ENCODE measurements at regions not wholly inside any gene's neighbourhood (a gene's known extent, or its start where the extent isn't known, plus 50 kb on each side); places are given as distances from the start of the nearest gene placed in this dataset.

DNA sequence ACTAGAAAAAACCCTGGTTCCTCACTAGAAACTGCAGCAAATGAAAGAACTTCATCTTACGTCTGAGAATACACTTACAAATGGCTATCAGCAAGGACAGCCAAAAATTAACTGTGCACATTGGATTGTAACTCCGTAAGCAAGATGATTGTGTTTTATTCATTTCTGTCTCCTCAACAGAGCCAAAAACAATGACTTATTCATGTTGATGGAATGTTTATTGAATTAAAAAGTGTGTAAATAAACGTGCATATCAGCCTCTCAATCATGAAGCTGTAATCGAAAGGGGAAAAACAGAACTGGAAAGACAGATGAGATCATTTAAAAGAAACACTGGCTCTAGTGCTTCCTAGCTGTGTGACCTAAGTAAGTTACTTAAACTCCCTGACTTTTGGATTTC lies 307.5 kb upstream of the ZC3H12C start:
- no peak for DNase-seq (ENCODE audit: low spot score)
- CTCF ChIA-PET (ENCODE audit: low intra/inter-chr PET ratio, low total read pairs): no interaction called here
- H2AFZ ChIP-seq (ENCODE audit: low read length): no peak overlapping the region

More for the DNA sequence above, 307.5 kb upstream of the ZC3H12C start:
- intact Hi-C loops (cut with micrococcal nuclease; ENCODE audit: unreplicated experiment) (no loop called here), in situ Hi-C loops (cut with HindIII; ENCODE audit: extremely low pct_ligation_motif_present, low pct_unique_long_range_greater_than_20kb) (no loop called here)
- Histone ChIP-seq H3K27ac (ENCODE audit: extremely low read length, insufficient read depth, low read length) (no peak overlapping the region), H3K36me3 (replicated peaks in 1 of 2; ENCODE audit: control insufficient read depth in 1 of 2, insufficient read depth in 2 of 2, low read length in 2 of 2) (no peaks in the 10 kb centered on the region), H3K79me2 (ENCODE audit: insufficient read depth, low read length) (no peaks in the 10 kb centered on the region), H3K4me2 (ENCODE audit: low read depth, low read length) (no peak overlapping the region), H3K27me3 (ENCODE audit: control insufficient read depth in 1 of 2, insufficient read depth in 2 of 2, low read length in 2 of 2) (no peaks in the 10 kb centered on the region), H3K9ac (ENCODE audit: insufficient read depth, low read depth, low read length) (no peak overlapping the region), H3K4me3 (replicated peaks in 1 of 3; ENCODE audit: insufficient read depth in 1 of 3, low read depth in 2 of 3, low read length in 3 of 3) (no peak overlapping the region), H3K4me1 (ENCODE audit: insufficient read depth, low read length) (no peaks in the 10 kb centered on the region), H3K9me3 (ENCODE audit: low read length) (no peaks in the 10 kb centered on the region), H4K20me1 (ENCODE audit: insufficient read depth, low read length) (no peaks in the 10 kb centered on the region)
- no peak for ATAC-seq
- WGBS (ENCODE audit: low lambda C conversion rate): 4% methylated on average over 4 of the region's 4 CpGs
- no peak for FAIRE-seq
- no TSS peak for BruUV-seq (replicated peaks)
- TF ChIP-seq, protein P1, sequence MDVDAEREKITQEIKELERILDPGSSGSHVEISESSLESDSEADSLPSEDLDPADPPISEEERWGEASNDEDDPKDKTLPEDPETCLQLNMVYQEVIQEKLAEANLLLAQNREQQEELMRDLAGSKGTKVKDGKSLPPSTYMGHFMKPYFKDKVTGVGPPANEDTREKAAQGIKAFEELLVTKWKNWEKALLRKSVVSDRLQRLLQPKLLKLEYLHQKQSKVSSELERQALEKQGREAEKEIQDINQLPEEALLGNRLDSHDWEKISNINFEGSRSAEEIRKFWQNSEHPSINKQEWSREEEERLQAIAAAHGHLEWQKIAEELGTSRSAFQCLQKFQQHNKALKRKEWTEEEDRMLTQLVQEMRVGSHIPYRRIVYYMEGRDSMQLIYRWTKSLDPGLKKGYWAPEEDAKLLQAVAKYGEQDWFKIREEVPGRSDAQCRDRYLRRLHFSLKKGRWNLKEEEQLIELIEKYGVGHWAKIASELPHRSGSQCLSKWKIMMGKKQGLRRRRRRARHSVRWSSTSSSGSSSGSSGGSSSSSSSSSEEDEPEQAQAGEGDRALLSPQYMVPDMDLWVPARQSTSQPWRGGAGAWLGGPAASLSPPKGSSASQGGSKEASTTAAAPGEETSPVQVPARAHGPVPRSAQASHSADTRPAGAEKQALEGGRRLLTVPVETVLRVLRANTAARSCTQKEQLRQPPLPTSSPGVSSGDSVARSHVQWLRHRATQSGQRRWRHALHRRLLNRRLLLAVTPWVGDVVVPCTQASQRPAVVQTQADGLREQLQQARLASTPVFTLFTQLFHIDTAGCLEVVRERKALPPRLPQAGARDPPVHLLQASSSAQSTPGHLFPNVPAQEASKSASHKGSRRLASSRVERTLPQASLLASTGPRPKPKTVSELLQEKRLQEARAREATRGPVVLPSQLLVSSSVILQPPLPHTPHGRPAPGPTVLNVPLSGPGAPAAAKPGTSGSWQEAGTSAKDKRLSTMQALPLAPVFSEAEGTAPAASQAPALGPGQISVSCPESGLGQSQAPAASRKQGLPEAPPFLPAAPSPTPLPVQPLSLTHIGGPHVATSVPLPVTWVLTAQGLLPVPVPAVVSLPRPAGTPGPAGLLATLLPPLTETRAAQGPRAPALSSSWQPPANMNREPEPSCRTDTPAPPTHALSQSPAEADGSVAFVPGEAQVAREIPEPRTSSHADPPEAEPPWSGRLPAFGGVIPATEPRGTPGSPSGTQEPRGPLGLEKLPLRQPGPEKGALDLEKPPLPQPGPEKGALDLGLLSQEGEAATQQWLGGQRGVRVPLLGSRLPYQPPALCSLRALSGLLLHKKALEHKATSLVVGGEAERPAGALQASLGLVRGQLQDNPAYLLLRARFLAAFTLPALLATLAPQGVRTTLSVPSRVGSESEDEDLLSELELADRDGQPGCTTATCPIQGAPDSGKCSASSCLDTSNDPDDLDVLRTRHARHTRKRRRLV (CRISPR knock-in tag; IDR thresholded peaks at IDR 0.05): no peak
- TF ChIP-seq, protein P2, sequence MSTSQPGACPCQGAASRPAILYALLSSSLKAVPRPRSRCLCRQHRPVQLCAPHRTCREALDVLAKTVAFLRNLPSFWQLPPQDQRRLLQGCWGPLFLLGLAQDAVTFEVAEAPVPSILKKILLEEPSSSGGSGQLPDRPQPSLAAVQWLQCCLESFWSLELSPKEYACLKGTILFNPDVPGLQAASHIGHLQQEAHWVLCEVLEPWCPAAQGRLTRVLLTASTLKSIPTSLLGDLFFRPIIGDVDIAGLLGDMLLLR (CRISPR knock-in tag; IDR thresholded peaks at IDR 0.05): no peak
- TF ChIP-seq PHF20 (CRISPR knock-in tag; IDR thresholded peaks at IDR 0.05) (no peak), NBN (conservative IDR thresholded peaks at IDR 0.05) (no peak), PHF8 (CRISPR knock-in tag; IDR thresholded peaks at IDR 0.05) (no peak), ZNF777 (CRISPR knock-in tag; IDR thresholded peaks at IDR 0.05) (no peak), ZKSCAN1 (IDR thresholded peaks at IDR 0.05; ENCODE audit: low read length) (no peak), CBX2 (IDR thresholded peaks at IDR 0.05; ENCODE audit: low read depth, low read length) (no peak), CBX2 (CRISPR knock-in tag; IDR thresholded peaks at IDR 0.05; ENCODE audit: low read depth) (no peak), ZSCAN22 (CRISPR knock-in tag; IDR thresholded peaks at IDR 0.05) (no peak), LCORL (IDR thresholded peaks at IDR 0.05) (no peak), LCORL (CRISPR knock-in tag; IDR thresholded peaks at IDR 0.05) (no peak), SETDB1 (CRISPR knock-in tag; IDR thresholded peaks at IDR 0.05; ENCODE audit: borderline replicate concordance) (no peak)
- TF ChIP-seq, protein P3, sequence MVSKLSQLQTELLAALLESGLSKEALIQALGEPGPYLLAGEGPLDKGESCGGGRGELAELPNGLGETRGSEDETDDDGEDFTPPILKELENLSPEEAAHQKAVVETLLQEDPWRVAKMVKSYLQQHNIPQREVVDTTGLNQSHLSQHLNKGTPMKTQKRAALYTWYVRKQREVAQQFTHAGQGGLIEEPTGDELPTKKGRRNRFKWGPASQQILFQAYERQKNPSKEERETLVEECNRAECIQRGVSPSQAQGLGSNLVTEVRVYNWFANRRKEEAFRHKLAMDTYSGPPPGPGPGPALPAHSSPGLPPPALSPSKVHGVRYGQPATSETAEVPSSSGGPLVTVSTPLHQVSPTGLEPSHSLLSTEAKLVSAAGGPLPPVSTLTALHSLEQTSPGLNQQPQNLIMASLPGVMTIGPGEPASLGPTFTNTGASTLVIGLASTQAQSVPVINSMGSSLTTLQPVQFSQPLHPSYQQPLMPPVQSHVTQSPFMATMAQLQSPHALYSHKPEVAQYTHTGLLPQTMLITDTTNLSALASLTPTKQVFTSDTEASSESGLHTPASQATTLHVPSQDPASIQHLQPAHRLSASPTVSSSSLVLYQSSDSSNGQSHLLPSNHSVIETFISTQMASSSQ (IDR thresholded peaks at IDR 0.05; ENCODE audit: low read depth): no peak
- TF ChIP-seq, protein P3 (CRISPR knock-in tag; IDR thresholded peaks at IDR 0.05; ENCODE audit: borderline replicate concordance): no peak
- POLR2A ChIA-PET: no interaction called here

Measured in HepG2 (cell line).